Retinal pigment epithelial cell (primary cell): ENCODE measurements at regions not wholly inside any gene's neighbourhood (a gene's known extent, or its start where the extent isn't known, plus 50 kb on each side); places are given as distances from the start of the nearest gene placed in this dataset.

Source experiments
- DNase-seq: peaks from one replicate; pipeline ENCODE4 v3.0.0-alpha.2; 2010; ENCODE audit warnings: low read depth
- H3K4me3 ChIP-seq: 2 replicates; pipeline ENCODE4 v1.5.1; 2011; ENCODE audit warnings: mild to moderate bottlenecking, low read length, control low read depth, moderate library complexity
- TF ChIP-seq, protein P1 (sequence below): conservative IDR thresholded peaks from 2 replicates; pipeline ENCODE4 v1.5.1; 2011; ENCODE audit warnings: low read depth, low read length, control low read depth, inconsistent platforms

GRCh38 chr7:116322541-116322940 is 112.2 kb downstream of the TES start:
- no peak overlapping the region for H3K4me3 ChIP-seq
- TF ChIP-seq, protein P1, sequence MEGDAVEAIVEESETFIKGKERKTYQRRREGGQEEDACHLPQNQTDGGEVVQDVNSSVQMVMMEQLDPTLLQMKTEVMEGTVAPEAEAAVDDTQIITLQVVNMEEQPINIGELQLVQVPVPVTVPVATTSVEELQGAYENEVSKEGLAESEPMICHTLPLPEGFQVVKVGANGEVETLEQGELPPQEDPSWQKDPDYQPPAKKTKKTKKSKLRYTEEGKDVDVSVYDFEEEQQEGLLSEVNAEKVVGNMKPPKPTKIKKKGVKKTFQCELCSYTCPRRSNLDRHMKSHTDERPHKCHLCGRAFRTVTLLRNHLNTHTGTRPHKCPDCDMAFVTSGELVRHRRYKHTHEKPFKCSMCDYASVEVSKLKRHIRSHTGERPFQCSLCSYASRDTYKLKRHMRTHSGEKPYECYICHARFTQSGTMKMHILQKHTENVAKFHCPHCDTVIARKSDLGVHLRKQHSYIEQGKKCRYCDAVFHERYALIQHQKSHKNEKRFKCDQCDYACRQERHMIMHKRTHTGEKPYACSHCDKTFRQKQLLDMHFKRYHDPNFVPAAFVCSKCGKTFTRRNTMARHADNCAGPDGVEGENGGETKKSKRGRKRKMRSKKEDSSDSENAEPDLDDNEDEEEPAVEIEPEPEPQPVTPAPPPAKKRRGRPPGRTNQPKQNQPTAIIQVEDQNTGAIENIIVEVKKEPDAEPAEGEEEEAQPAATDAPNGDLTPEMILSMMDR: no peak
- DNase-seq: no peak

DNA sequence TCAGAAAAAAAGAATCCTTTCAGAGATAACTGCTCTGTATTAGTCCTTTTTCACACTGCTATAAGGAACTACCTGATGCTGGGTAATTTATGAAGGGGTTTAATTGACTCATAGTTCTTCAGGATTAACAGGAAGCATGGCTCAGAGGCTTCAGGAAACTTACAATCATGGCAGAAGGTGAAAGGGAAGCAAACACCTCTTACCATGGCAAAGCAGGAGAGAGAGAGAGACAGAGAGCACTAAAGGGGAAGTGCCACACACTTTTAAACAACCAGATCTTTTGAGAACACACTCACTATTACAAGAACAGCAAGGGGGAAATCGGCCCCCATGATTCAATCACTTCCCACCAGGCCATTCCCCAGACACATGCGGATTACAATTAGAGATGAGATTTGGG is 114.2 kb downstream of the TES start:
- no peak overlapping the region for H3K4me3 ChIP-seq
- DNase-seq: no peak
- TF ChIP-seq, protein P1: no peak

- TF ChIP-seq, protein P1: no peak
- H3K4me3 ChIP-seq: no peak overlapping the region
- no peak for DNase-seq
These were observed 115.2 kb downstream of the TES start for GRCh38 chr7:116325517-116325916.

GRCh38 chr7:116327135-116327534 is 116.8 kb downstream of the TES start:
- TF ChIP-seq, protein P1: no peak
- H3K4me3 ChIP-seq: no peak overlapping the region
- DNase-seq: no peak

GRCh38 chr7:116327752-116328151 is 117.4 kb downstream of the TES start:
- H3K4me3 ChIP-seq: no peak overlapping the region
- TF ChIP-seq, protein P1: no peak
- DNase-seq: peak; percentile 32

DNA sequence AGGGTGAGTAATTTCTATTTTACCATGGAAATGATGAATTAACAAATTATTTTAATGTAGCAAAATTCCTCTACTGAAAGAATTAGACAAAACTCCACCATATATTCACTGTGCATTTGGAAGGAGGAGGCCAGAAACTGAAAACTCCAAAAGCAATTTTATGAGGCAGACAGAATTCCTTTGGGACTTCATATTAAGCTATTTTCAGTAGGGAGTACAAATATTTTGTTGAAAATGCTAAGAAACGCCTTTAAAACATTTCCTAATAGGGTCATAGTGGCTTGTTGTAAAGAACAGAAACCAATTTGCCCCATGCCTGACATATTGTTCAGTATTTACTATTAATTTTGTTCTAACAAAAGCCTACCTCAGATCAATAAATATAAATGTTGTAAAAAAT is 117.8 kb downstream of the TES start:
- TF ChIP-seq, protein P1: no peak
- H3K4me3 ChIP-seq: no peak overlapping the region

DNA sequence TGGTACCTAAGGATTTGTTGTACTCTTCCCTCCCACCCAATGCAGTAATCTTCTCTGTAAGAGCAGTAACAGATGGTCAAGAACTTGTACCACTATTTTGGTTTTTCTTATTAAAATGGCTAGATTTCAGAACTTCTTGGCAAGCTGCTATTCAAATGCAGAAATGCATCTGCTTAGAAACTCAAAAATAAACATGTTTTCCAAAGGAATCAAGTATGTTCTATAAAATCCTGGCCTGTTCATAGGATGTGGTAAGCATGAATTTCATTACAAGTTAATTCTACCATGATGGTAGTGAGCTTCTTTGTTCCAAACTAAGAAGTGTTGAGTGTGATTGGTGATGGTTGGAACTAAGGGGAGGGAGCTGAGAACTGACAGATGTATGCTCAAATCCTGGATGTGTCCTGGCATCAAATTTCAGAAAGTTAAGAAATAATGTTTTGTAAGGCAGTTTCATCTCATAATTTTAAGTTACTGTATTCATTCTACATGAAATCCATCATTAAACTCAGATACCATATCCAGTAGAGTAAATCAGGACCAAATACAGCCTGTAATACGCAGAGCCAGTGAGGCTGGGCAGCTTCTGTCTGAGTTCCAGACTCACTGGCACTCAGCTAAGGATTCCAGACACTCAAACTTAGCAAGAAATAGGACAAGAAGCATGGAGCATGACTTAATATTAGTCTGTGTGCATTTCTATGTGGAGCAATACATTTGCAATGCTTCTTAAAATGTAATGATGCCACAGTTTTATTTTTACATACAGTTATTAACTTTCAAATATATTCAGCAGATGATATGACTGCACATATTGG is 119.6 kb downstream of the TES start:
- DNase-seq: no peak
- TF ChIP-seq, protein P1: no peak
- no peak overlapping the region for H3K4me3 ChIP-seq

More for the DNA sequence above, 117.8 kb downstream of the TES start:
- DNase-seq: no peak
